CD4-positive, CD25-positive, alpha-beta regulatory T cell (primary cell): ENCODE measurements at regions not wholly inside any gene's neighbourhood (a gene's known extent, or its start where the extent isn't known, plus 50 kb on each side); places are given as distances from the start of the nearest gene placed in this dataset.
A peak's percentile ranks its signal among the peaks of the same experiment; 100 is the strongest.
"Not testable (repeated sequence)": the region's sequence is repeated elsewhere in the genome, so short reads cannot be mapped to it uniquely, and the experiment has no call there.

ENCODE experiments used
- ATAC-seq, 2 donors: fragments of 150-1000 bp; cut with Tn5 transposase; one replicate each; pipeline ENCODE4 v1.10.0; 2021; ENCODE audit warnings: low read depth in 2 of 2, moderate number of reproducible peaks in 2 of 2, moderate library complexity in 1 of 2
- DNase-seq, 3 donors: peaks; one replicate each; pipeline versions ENCODE4 v3.0.0 to v3.0.0-alpha.2; 2012 to 2022; ENCODE audit warnings: mixed read lengths in 1 of 3
- H3K27ac ChIP-seq: one replicate; pipeline ENCODE4 v1.7.0; 2013; ENCODE audit warnings: mild to moderate bottlenecking, low read length; ENCODE audit not compliant: insufficient read depth, poor library complexity, severe bottlenecking
- H3K27me3 ChIP-seq: one replicate; pipeline ENCODE4 v1.7.0; 2013; ENCODE audit warnings: low read length; ENCODE audit not compliant: control insufficient read depth, insufficient read depth
- H3K36me3 ChIP-seq: one replicate; pipeline ENCODE4 v1.7.0; 2013; ENCODE audit warnings: mild to moderate bottlenecking, low read length, moderate library complexity; ENCODE audit not compliant: control insufficient read depth, insufficient read depth
- H3K4me1 ChIP-seq: 2 replicates; pipeline ENCODE4 v1.7.0; 2013; ENCODE audit warnings: mild to moderate bottlenecking, low read length; ENCODE audit not compliant: insufficient read depth, control insufficient read depth, poor library complexity, severe bottlenecking
- H3K4me3 ChIP-seq: one replicate; pipeline ENCODE4 v1.7.0; 2013; ENCODE audit warnings: low read depth, mild to moderate bottlenecking, low read length, moderate library complexity
- H3K9me3 ChIP-seq, 2 experiments: 1 replicate in 1 of 2; 2 replicates in 1 of 2; pipeline ENCODE4 v1.7.0; 2013; ENCODE audit warnings: low read length in 2 of 2, mild to moderate bottlenecking in 1 of 2, moderate library complexity in 1 of 2; ENCODE audit not compliant: control insufficient read depth in 2 of 2
- H3K27ac Mint-ChIP-seq, 3 donors: one replicate each; pipeline ENCODE4 v1.8.0; 2020 to 2022; ENCODE audit warnings: mild to moderate bottlenecking in 3 of 3, mixed read lengths in 3 of 3, moderate library complexity in 2 of 3
- H3K27me3 Mint-ChIP-seq: one replicate; pipeline ENCODE4 v1.8.0; 2022; ENCODE audit warnings: mild to moderate bottlenecking, mixed read lengths
- H3K36me3 Mint-ChIP-seq: one replicate; pipeline ENCODE4 v1.8.0; 2020; ENCODE audit warnings: mixed read lengths
- H3K4me1 Mint-ChIP-seq, 4 donors: one replicate each; pipeline ENCODE4 v1.8.0; 2020 to 2022; ENCODE audit warnings: mixed read lengths in 4 of 4, mild to moderate bottlenecking in 1 of 4
- H3K4me3 Mint-ChIP-seq, 4 donors: one replicate each; pipeline ENCODE4 v1.8.0; 2020 to 2022; ENCODE audit warnings: mild to moderate bottlenecking in 4 of 4, mixed read lengths in 4 of 4, moderate library complexity in 3 of 4
- H3K9me3 Mint-ChIP-seq, 7 donors: one replicate each; pipeline ENCODE4 v1.8.0; 2020 to 2022; ENCODE audit warnings: mixed read lengths in 7 of 7, mild to moderate bottlenecking in 3 of 7, moderate library complexity in 2 of 7

GRCh38 chr7:3140834-3141233, 97.2 kb upstream of the CARD11 start:
- no peak overlapping the region for H3K27ac ChIP-seq
- no peaks in the 10 kb centered on the region for H3K9me3 ChIP-seq
- DNase-seq (no peak), ATAC-seq (no peak)
- H3K27ac Mint-ChIP-seq, result no peak overlapping the region
- H3K27me3 ChIP-seq, result no peaks in the 10 kb centered on the region
- no peaks in the 10 kb centered on the region for H3K36me3 ChIP-seq
- no peak overlapping the region for H3K4me3 ChIP-seq
- H3K9me3 Mint-ChIP-seq, result no peaks in the 10 kb centered on the region
- H3K27me3 Mint-ChIP-seq, result peaks cover 6% of the 10 kb centered on the region
- H3K4me1 Mint-ChIP-seq, result no peaks in the 10 kb centered on the region
- H3K4me1 ChIP-seq, result no peaks in the 10 kb centered on the region
- no peak overlapping the region for H3K4me3 Mint-ChIP-seq
- H3K36me3 Mint-ChIP-seq, result no peaks in the 10 kb centered on the region

- Mint-ChIP-seq H3K4me1 (peaks cover 0 to under 1% (median 0%) of the 10 kb centered on the region in 4 donors), H3K9me3 (no peaks in the 10 kb centered on the region), H3K36me3 (no peaks in the 10 kb centered on the region), H3K27me3 (peaks cover 6% of the 10 kb centered on the region), H3K4me3 (no peak overlapping the region), H3K27ac (no peak overlapping the region)
- ATAC-seq, result no peak
- no peaks in the 10 kb centered on the region for H3K9me3 ChIP-seq
- no peak overlapping the region for H3K4me3 ChIP-seq
- no peaks in the 10 kb centered on the region for H3K27me3 ChIP-seq
- no peak for DNase-seq
- no peaks in the 10 kb centered on the region for H3K4me1 ChIP-seq
- no peaks in the 10 kb centered on the region for H3K36me3 ChIP-seq
- H3K27ac ChIP-seq, result no peak overlapping the region
Measured at GRCh38 chr7:3141326-3141725, 97.7 kb upstream of the CARD11 start.

GRCh38 chr7:3143869-3144775, 100.5 kb upstream of the CARD11 start:
- no peak for ATAC-seq

GRCh38 chr7:3144776-3145125, 101.1 kb upstream of the CARD11 start:
- not testable (repeated sequence) for H3K36me3 Mint-ChIP-seq, H3K4me1 ChIP-seq, H3K27me3 ChIP-seq, H3K4me1 Mint-ChIP-seq, H3K27ac ChIP-seq, H3K9me3 ChIP-seq, H3K4me3 Mint-ChIP-seq, DNase-seq, ATAC-seq, H3K27ac Mint-ChIP-seq, H3K36me3 ChIP-seq, H3K4me3 ChIP-seq, H3K9me3 Mint-ChIP-seq
- peaks cover 11% of the 10 kb centered on the region for H3K27me3 Mint-ChIP-seq

More at GRCh38 chr7:3143869-3144775, 100.5 kb upstream of the CARD11 start:
- H3K4me1 ChIP-seq, result no peaks in the 10 kb centered on the region
- no peak overlapping the region for H3K27ac ChIP-seq
- Mint-ChIP-seq H3K9me3 (no peaks in the 10 kb centered on the region), H3K27me3 (peaks cover 11% of the 10 kb centered on the region), H3K4me3 (no peak overlapping the region), H3K4me1 (peaks cover 0 to 8% (median 4%) of the 10 kb centered on the region in 4 donors), H3K27ac (no peak overlapping the region), H3K36me3 (no peaks in the 10 kb centered on the region)
- no peaks in the 10 kb centered on the region for H3K36me3 ChIP-seq
- no peaks in the 10 kb centered on the region for H3K27me3 ChIP-seq
- H3K9me3 ChIP-seq, result no peaks in the 10 kb centered on the region
- DNase-seq, result no peak
- H3K4me3 ChIP-seq, result no peak overlapping the region

- peaks cover 0 to 8% (median 4%) of the 10 kb centered on the region in 4 donors for H3K4me1 Mint-ChIP-seq
- no peak for DNase-seq
Measured at GRCh38 chr7:3146571-3147226, 103.0 kb upstream of the CARD11 start.

GRCh38 chr7:3148471-3148870, 104.8 kb upstream of the CARD11 start:
- not testable (repeated sequence) for H3K9me3 ChIP-seq, H3K9me3 Mint-ChIP-seq, H3K36me3 Mint-ChIP-seq, H3K36me3 ChIP-seq, DNase-seq, H3K27ac ChIP-seq, H3K4me1 Mint-ChIP-seq, ATAC-seq, H3K4me1 ChIP-seq, H3K27me3 ChIP-seq, H3K4me3 Mint-ChIP-seq, H3K27me3 Mint-ChIP-seq, H3K4me3 ChIP-seq
- peak overlapping the region in 1 of 3 donors; percentile 4 for H3K27ac Mint-ChIP-seq

More at GRCh38 chr7:3146571-3147226, 103.0 kb upstream of the CARD11 start:
- Mint-ChIP-seq H3K27me3 (peaks cover 5% of the 10 kb centered on the region), H3K9me3 (peaks cover 0 to 1% (median 0%) of the 10 kb centered on the region in 7 donors), H3K4me3 (no peak overlapping the region), H3K36me3 (no peaks in the 10 kb centered on the region), H3K27ac (peak overlapping the region in 1 of 3 donors; percentile 1)
- Histone ChIP-seq H3K4me1 (no peaks in the 10 kb centered on the region), H3K9me3 (no peaks in the 10 kb centered on the region), H3K27ac (no peak overlapping the region), H3K4me3 (no peak overlapping the region), H3K27me3 (no peaks in the 10 kb centered on the region), H3K36me3 (no peaks in the 10 kb centered on the region)
- ATAC-seq, result no peak

- Histone ChIP-seq H3K4me3 (no peak overlapping the region), H3K27ac (no peak overlapping the region), H3K4me1 (no peaks in the 10 kb centered on the region), H3K27me3 (no peaks in the 10 kb centered on the region), H3K36me3 (no peaks in the 10 kb centered on the region), H3K9me3 (no peaks in the 10 kb centered on the region)
- no peak for ATAC-seq
- H3K4me1 Mint-ChIP-seq, result peaks cover 0 to 12% (median 6%) of the 10 kb centered on the region in 4 donors
- H3K36me3 Mint-ChIP-seq, result no peaks in the 10 kb centered on the region
- peak overlapping the region in 1 of 3 donors; percentile 4 for H3K27ac Mint-ChIP-seq
- peaks cover 0 to 1% (median 0%) of the 10 kb centered on the region in 7 donors for H3K9me3 Mint-ChIP-seq
- no peak for DNase-seq
- no peak overlapping the region for H3K4me3 Mint-ChIP-seq
- peaks cover 5% of the 10 kb centered on the region for H3K27me3 Mint-ChIP-seq
Measured at GRCh38 chr7:3149231-3149995, 105.7 kb upstream of the CARD11 start.
